Heart left ventricle (tissue), 16 donors: ENCODE measurements at regions not wholly inside any gene's neighbourhood (a gene's known extent, or its start where the extent isn't known, plus 50 kb on each side); places are given as distances from the start of the nearest gene placed in this dataset.
"Not testable (repeated sequence)": the region's sequence is repeated elsewhere in the genome, so short reads cannot be mapped to it uniquely, and the experiment has no call there.

Source experiments
- ATAC-seq, 4 donors: fragments of 200-7000 bp; cut with Tn5 transposase; one replicate each; pipeline ENCODE4 v1.9.1; 2020 to 2022; ENCODE audit warnings: moderate library complexity in 4 of 4, mild to moderate bottlenecking in 3 of 4, moderate number of reproducible peaks in 1 of 4
- DNase-seq, 5 donors: peaks; one replicate each; pipeline ENCODE4 v3.0.0-alpha.2; 2020
- H3K27ac ChIP-seq, 12 donors: fragments of 200-600 bp; sonication (generic) in 4 of 12; one replicate each; pipeline versions ENCODE4 v1.5.0 to v1.8.0; 2016 to 2022; ENCODE audit warnings: mild to moderate bottlenecking in 2 of 12
- H3K27me3 ChIP-seq, 9 donors: fragments of 200-600 bp; sonication (generic) in 2 of 9; one replicate each; pipeline versions ENCODE4 v1.5.1 to v1.8.0; 2016 to 2022; ENCODE audit warnings: mild to moderate bottlenecking in 3 of 9
- H3K36me3 ChIP-seq, 9 donors: fragments of 200-600 bp; sonication (generic) in 2 of 9; one replicate each; pipeline versions ENCODE4 v1.5.0 to v1.8.0; 2018 to 2022; ENCODE audit warnings: mild to moderate bottlenecking in 2 of 9
- H3K4me1 ChIP-seq, 12 donors: fragments of 200-600 bp; sonication (generic) in 4 of 12; one replicate each; pipeline versions ENCODE4 v1.5.0 to v1.8.0; 2016 to 2022; ENCODE audit warnings: mild to moderate bottlenecking in 3 of 12
- H3K4me3 ChIP-seq, 12 donors: fragments of 200-600 bp; sonication (generic) in 4 of 12; one replicate each; pipeline versions ENCODE4 v1.5.0 to v1.8.0; 2017 to 2022; ENCODE audit warnings: mild to moderate bottlenecking in 9 of 12, moderate library complexity in 4 of 12
- H3K9me3 ChIP-seq, 12 donors: fragments of 200-600 bp; sonication (generic) in 4 of 12; one replicate each; pipeline versions ENCODE4 v1.5.0 to v1.8.0; 2016 to 2022; ENCODE audit warnings: mild to moderate bottlenecking in 1 of 12
- WGBS, 4 donors: extraction: QIAGEN DNeasy Blood & Tissue Kit in 2 of 4; methylation state at CpG; one replicate each; pipeline versions ENCODE4 v1.1.5 to v1.1.7; 2013 to 2018; 5-methylcytosine and 5-hydroxymethylcytosine counted together
- intact Hi-C, 10 donors: fragments of 100-400 bp; cut with DNase I; formaldehyde crosslinking; loops; one replicate each; pipeline versions ENCODE4 v1.11.1 to v1.14.2; 2022
- donor health status: ischemic (EF 13 %, LVEDD 7.1; RV severe dilation, severe dysfunction).
- donor health status: healthy with polysubstance abuse.
- donor health status: DM: no; HTN: yes; CAD: no.
- donor health status: DM: no; HTN: no; CAD: no.
- donor health status: ischemic (EF 25% LVEDD 6.9; RV normal size, moderate dysfunction).
- donor health status: ischemic (EF 25% LVEDD 5.7; RV mildly dilated, moderate dysfunction).
- donor health status: healthy.
- donor health status: DM: yes; HTN: yes; CAD: no.
- donor health status: ischemic (EF 35%, LVEDD 5.7; RV mildly dilated, moderate dysfunction).
- donor health status: nonischemic (EF 11% LVEDD 7.7; RV severe dilation, severe dysfunction).
- donor health status: DM: yes; HTN: yes; CAD: no.
- donor health status: PGD.
- donor health status: ischemic (EF 29% LVEDD 5.4; RV normal size, mild dysfunction).
- donor health status: nonischemic (EF 23%, LVEDD 6.1; RV moderate dilation, normal function).

DNA sequence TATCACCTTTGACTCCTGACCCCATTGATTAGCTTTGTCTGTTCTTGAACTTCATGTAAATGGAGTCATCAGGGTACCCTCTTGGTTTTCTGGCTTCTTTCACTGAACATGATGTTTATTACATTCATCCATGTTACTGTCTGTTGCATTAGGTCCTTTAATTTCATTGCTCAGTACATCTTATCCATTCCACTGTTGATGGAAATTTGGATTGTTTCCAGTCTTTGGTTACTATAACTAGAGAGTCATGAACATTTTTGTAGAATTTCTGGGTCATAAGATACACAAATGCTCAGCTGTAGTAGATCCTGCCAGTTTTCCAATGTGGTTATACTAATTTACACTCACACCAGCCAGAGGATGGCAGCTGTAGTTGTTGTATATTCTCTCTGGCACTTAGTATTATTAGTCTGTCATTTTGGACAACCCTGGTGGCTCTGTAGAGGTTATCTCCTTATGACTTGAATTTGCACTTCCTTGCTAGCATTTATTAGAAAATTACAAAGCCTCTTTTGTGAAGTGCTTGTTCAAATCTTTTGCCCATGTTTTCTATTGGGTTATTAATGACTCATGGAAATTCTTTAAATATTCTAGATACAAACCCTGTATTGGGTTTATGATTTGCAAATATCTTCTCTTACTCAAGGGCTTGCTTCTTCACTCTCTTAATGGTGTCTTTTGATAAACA lies 214.7 kb downstream of the BCL2L11 start:
- H3K4me3 ChIP-seq, intact Hi-C loops, H3K4me1 ChIP-seq, H3K36me3 ChIP-seq, DNase-seq, H3K27ac ChIP-seq, H3K9me3 ChIP-seq, H3K27me3 ChIP-seq: not testable (repeated sequence)
- peak in 3 of 4 donors; percentile 16 to 55 (median 50) for ATAC-seq

- H3K4me3 ChIP-seq, DNase-seq, H3K27me3 ChIP-seq, H3K9me3 ChIP-seq, H3K36me3 ChIP-seq, intact Hi-C loops, H3K4me1 ChIP-seq, H3K27ac ChIP-seq: not testable (repeated sequence)
- peak in 1 of 4 donors; percentile 45 for ATAC-seq
- WGBS, 4 donors: no CpG with 5 or more reads among the region's 2 CpGs
Measured at GRCh38 chr2:111338474-111338873, 217.8 kb downstream of the BCL2L11 start.

DNA sequence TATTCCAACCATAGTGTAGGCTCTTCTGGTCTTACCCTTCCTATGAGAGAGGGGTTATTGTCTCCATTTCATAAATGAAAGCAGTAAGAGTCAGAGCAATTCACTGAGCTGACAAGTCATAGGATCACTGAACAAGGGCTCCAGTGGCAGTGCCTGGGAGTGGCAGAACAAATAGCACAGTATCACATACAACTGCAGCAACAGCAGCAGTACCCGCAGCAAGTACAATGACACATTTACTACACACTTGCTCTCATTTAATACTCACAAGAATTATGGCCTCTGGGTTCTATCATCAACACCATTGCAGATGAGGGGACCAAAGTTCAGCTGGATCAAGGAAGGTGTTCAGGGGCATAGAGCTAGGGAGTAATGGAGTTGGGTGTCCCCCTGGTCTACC lies 218.8 kb downstream of the BCL2L11 start:
- DNase-seq, H3K4me3 ChIP-seq, H3K27me3 ChIP-seq, H3K4me1 ChIP-seq, intact Hi-C loops, H3K36me3 ChIP-seq, ATAC-seq, H3K27ac ChIP-seq, H3K9me3 ChIP-seq: not testable (repeated sequence)
- WGBS, 4 donors: no CpG with 5 or more reads among the region's 1 CpG

DNA sequence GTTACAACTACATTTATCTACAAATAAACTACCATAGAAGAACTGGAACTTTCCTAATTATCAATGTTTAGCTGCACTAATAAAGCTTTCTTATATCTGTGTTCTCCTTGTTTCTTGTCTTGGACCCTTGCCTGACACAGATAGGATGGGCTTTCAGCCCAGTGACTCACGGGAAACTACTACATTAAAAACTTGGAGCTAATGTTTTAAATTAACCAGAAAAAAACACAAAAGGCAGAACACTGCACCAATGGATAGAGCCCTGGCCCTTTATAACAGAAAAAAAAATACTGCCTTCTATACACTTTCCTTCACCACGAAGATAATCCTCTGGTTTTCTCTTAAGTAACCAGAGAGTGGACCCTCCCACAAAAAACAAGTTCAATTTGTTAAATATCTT lies 223.9 kb downstream of the BCL2L11 start:
- intact Hi-C loops, DNase-seq, H3K9me3 ChIP-seq, H3K4me3 ChIP-seq, H3K36me3 ChIP-seq, H3K4me1 ChIP-seq, H3K27me3 ChIP-seq, ATAC-seq, H3K27ac ChIP-seq: not testable (repeated sequence)
- WGBS, 4 donors: 19 to 41% (median 30%) methylated on average over 2 of the region's 2 CpGs

- H3K9me3 ChIP-seq, H3K27ac ChIP-seq, DNase-seq, H3K4me3 ChIP-seq, H3K36me3 ChIP-seq, intact Hi-C loops, H3K27me3 ChIP-seq, ATAC-seq, H3K4me1 ChIP-seq: not testable (repeated sequence)
- WGBS, 4 donors: 72 to 84% (median 80%) methylated on average over 1 to 2 of the region's 3 CpGs
Measured at GRCh38 chr2:111345439-111345838, 224.7 kb downstream of the BCL2L11 start.

- H3K36me3 ChIP-seq, H3K9me3 ChIP-seq, intact Hi-C loops, H3K4me1 ChIP-seq, H3K4me3 ChIP-seq, H3K27me3 ChIP-seq: not testable (repeated sequence)
- DNase-seq (peak; percentile 59 to 73 (median 66)), ATAC-seq (peak; percentile 87 to 93 (median 91))
- 2 to 12% (median 4%) methylated on average over 6 to 11 of the region's 14 CpGs for WGBS, 4 donors
- peak overlapping the region in 6 of 12 donors; percentile 25 to 73 (median 53) for H3K27ac ChIP-seq
Measured at GRCh38 chr2:111346018-111346930, 225.6 kb downstream of the BCL2L11 start.

DNA sequence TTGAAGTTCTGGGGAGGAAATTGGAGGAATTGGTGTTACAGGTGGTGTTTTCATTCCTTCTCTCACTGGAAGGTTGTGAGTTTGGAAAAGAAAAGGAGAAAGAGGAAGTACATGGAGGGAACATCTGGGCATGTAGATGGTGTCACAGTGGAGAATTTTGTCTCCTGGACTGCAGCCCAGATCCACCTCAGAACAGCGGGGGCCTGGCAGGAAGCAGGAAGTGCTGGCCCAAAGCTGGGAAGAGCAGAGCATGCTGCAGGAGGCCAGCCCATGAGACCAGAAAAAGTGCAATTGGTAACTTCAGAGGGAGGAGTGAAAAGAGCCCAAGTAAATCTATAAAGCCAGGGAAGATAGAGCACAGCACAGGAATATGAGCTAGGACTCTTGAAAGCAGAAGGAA lies 227.0 kb downstream of the BCL2L11 start:
- DNase-seq, H3K4me3 ChIP-seq, H3K4me1 ChIP-seq, intact Hi-C loops, H3K36me3 ChIP-seq, H3K27me3 ChIP-seq, H3K27ac ChIP-seq, H3K9me3 ChIP-seq: not testable (repeated sequence)
- ATAC-seq: peak; percentile 33 to 58 (median 50)
- WGBS, 4 donors: no CpG with 5 or more reads among the region's 1 CpG

DNA sequence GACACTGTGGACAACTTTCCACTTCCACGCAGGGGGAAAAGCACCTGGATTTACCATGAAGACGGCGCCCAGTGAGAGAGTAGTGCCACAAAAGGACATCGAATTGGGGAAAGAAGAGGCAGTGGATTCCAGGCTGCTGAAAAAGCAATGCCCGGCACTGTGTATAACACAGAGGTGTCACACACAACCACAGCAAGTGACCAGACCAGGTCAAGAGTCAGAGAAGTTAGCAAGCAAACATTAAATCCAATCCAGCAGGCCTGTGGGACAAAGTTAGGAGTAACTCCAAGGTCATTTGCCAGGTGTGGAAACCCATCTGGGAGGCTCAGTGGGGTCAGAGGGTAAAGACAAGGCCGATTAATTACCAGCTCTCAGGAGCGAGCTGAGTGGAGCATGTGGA lies 227.6 kb downstream of the BCL2L11 start:
- H3K9me3 ChIP-seq, intact Hi-C loops, H3K27ac ChIP-seq, H3K4me3 ChIP-seq, DNase-seq, H3K36me3 ChIP-seq, H3K4me1 ChIP-seq, H3K27me3 ChIP-seq, ATAC-seq: not testable (repeated sequence)
- 80% methylated on average over 1 of the region's 7 CpGs; no CpG with 5 or more reads in 3 of the 4 donors for WGBS, 4 donors

DNA sequence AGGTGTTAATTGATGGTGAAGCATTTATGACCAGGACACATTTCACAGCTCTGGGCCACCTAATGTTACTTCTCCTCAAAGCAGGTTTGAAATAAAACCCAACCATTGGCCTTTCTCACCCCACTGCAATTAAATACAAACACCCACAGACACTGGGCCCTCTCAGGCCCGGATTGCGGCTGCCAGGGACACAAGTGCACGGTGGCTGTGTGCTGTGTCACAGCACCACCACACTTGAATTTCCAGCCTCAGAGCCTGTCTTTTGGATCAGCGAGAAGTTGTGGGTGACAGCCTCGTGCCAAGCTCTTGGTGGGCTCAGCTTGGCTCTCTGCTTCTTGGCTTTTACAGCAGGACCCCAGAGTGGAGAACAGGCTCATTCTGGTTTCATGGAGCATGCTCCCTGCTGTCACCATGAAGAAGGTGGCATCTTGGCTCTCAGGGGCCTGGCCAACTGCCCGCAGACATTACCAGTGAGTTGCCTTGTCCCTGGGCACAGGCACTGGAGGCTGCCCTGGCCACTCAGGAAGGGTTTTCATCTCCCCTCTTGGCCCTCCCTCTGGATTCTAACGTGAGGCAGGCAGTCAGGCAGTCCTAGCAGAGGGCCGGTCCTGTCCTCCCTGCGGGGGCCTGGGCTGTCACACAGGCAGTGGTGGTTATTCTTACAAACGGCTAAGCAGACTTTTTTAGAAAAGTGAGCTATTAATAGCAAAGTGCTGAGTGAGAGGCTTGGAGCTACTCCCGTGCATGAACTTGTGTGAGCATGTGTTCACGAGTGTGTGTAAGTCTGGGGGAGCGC lies 234.5 kb downstream of the BCL2L11 start:
- intact Hi-C loops, H3K36me3 ChIP-seq, H3K9me3 ChIP-seq, H3K27me3 ChIP-seq, H3K4me3 ChIP-seq: not testable (repeated sequence)
- 0 to 53% (median 42%) methylated on average over 1 to 8 of the region's 13 CpGs for WGBS, 4 donors
- Histone ChIP-seq H3K4me1 (peaks cover 0 to 19% (median 0%) of the 10 kb centered on the region in 12 donors), H3K27ac (peak overlapping the region in 9 of 12 donors; percentile 18 to 81 (median 60))
- ATAC-seq: peak; percentile 82 to 91 (median 88)
- peak; percentile 40 to 70 (median 58) for DNase-seq

DNA sequence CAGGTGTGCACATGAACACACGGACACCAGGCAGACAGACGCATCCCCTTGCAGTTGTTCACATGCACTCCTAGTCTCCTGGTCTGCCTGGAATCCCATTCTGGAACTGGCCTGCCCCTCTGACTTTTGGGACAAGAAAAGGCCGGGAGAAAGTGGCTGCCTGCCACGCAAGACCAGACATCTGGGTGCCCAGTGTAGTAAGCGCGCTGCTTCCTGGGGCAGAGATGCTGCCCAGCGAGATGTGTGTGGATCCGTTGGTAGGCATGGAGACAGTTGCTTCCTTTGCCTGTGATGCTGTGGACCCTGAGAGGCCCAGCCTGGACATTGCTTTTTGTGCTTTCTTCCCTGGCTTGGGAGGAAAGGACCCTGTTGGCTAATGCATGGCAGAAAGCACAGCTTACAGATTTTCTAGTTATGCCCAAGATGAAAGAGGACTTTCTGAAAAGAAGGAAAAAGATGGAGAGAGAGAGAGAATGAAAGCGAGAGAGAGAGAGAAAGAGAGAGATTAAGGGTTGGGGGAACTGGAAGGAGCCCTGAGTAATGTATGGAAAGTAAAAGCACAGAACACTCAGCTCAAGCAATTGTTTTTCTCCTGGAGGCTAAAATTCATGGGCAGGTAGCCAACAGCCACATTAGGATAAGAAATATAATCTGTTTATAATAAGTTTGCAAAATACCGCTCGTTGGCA lies 235.3 kb downstream of the BCL2L11 start:
- Histone ChIP-seq H3K4me1 (peaks cover 0 to 19% (median 0%) of the 10 kb centered on the region in 12 donors), H3K27ac (peak overlapping the region in 5 of 12 donors; percentile 18 to 81 (median 60))
- H3K9me3 ChIP-seq, H3K36me3 ChIP-seq, H3K4me3 ChIP-seq, intact Hi-C loops, H3K27me3 ChIP-seq: not testable (repeated sequence)
- ATAC-seq: peak; percentile 13 to 56 (median 34)
- WGBS, 4 donors: 50 to 54% (median 52%) methylated on average over 3 to 10 of the region's 11 CpGs; no CpG with 5 or more reads in 1 of the 4 donors
- peak in 1 of 5 donors; percentile 36 for DNase-seq
